OCI-LY1 (cell line): ENCODE measurements at regions not wholly inside any gene's neighbourhood (a gene's known extent, or its start where the extent isn't known, plus 50 kb on each side); places are given as distances from the start of the nearest gene placed in this dataset.

Experiments used
- H2AFZ ChIP-seq: fragments of 200-600 bp; sonication (generic), shearing (Covaris generic); 2 replicates; pipeline ENCODE4 v1.6.0; 2014; ENCODE audit warnings: antibody characterized with exemption, mild to moderate bottlenecking, low read length
- H3F3A ChIP-seq: fragments of 200-600 bp; sonication (generic), shearing (Covaris generic); 2 replicates; pipeline ENCODE4 v1.6.0; 2014; ENCODE audit warnings: mild to moderate bottlenecking, antibody characterized with exemption, low read length, moderate library complexity; ENCODE audit not compliant: insufficient read depth
- H3K27ac ChIP-seq: fragments of 200-600 bp; sonication (generic); 2 replicates; pipeline ENCODE4 v1.5.1; 2014; ENCODE audit warnings: low read length, mixed run types, mild to moderate bottlenecking, low read depth; ENCODE audit not compliant: poor library complexity, severe bottlenecking
- H3K27me3 ChIP-seq: fragments of 200-600 bp; sonication (generic); 2 replicates; pipeline ENCODE4 v1.6.0; 2014; ENCODE audit warnings: antibody characterized with exemption, mild to moderate bottlenecking, low read length, moderate library complexity; ENCODE audit not compliant: insufficient read depth
- H3K36me3 ChIP-seq: fragments of 200-600 bp; sonication (generic); 2 replicates; pipeline ENCODE4 v1.6.1; 2014; ENCODE audit warnings: mild to moderate bottlenecking, antibody characterized with exemption, low read length, moderate library complexity, mixed read lengths; ENCODE audit not compliant: insufficient read depth
- H3K4me1 ChIP-seq: fragments of 200-600 bp; sonication (generic); 2 replicates; pipeline ENCODE4 v1.5.1; 2014; ENCODE audit warnings: mild to moderate bottlenecking, low read length, moderate library complexity; ENCODE audit not compliant: insufficient read depth, severe bottlenecking
- H3K4me2 ChIP-seq: fragments of 200-600 bp; sonication (generic), shearing (Covaris generic); 2 replicates; pipeline ENCODE4 v1.6.1; 2014; ENCODE audit warnings: low read length
- H3K4me3 ChIP-seq: fragments of 200-600 bp; sonication (generic); 2 replicates; pipeline ENCODE4 v1.5.1; 2014; ENCODE audit warnings: low read length, low read depth, mild to moderate bottlenecking, mixed read lengths; ENCODE audit not compliant: poor library complexity, severe bottlenecking
- H3K79me2 ChIP-seq: fragments of 200-600 bp; shearing (Covaris generic); 2 replicates; pipeline ENCODE4 v1.6.1; 2016; ENCODE audit warnings: mixed run types, low read length, mixed read lengths; ENCODE audit not compliant: insufficient read depth
- H3K9ac ChIP-seq: fragments of 200-600 bp; sonication (generic), shearing (Covaris generic); 2 replicates; pipeline ENCODE4 v1.6.1; 2014; ENCODE audit warnings: mild to moderate bottlenecking, low read length, mixed read lengths
- H3K9me2 ChIP-seq: fragments of 200-600 bp; sonication (generic), shearing (Covaris generic); 2 replicates; pipeline ENCODE4 v1.6.1; 2014; ENCODE audit warnings: low read depth, mild to moderate bottlenecking, low read length, mixed read lengths
- H3K9me3 ChIP-seq: fragments of 200-600 bp; shearing (Covaris generic); 2 replicates; pipeline ENCODE4 v1.6.1; 2014; ENCODE audit warnings: low read length, mixed read lengths
- H4K20me1 ChIP-seq: fragments of 200-600 bp; sonication (generic), shearing (Covaris generic); 2 replicates; pipeline ENCODE4 v1.6.0; 2016; ENCODE audit warnings: mild to moderate bottlenecking, low read length; ENCODE audit not compliant: insufficient read depth
- CTCF ChIP-seq: fragments of 200-600 bp; sonication (generic), shearing (Covaris generic); IDR thresholded peaks from 2 replicates; pipeline ENCODE4 v1.5.1; 2017; ENCODE audit warnings: mild to moderate bottlenecking, antibody characterized with exemption, low read length, moderate library complexity, mixed read lengths
- EZH2 ChIP-seq: fragments of 200-600 bp; sonication (generic), shearing (Covaris generic); IDR thresholded peaks from 2 replicates; pipeline ENCODE4 v1.8.0; 2017; ENCODE audit warnings: borderline replicate concordance, mixed run types, mild to moderate bottlenecking, antibody characterized with exemption, low read length, moderate library complexity, mixed read lengths

GRCh38 chr1:96964761-96965160 lies 243.2 kb downstream of the PTBP2 start:
- H3K79me2 ChIP-seq = no peaks in the 10 kb centered on the region
- no peak overlapping the region for H3K4me3 ChIP-seq
- H3K4me2 ChIP-seq = no peak overlapping the region

GRCh38 chr1:96966536-96967138 lies 245.1 kb downstream of the PTBP2 start:
- no peak overlapping the region for H3K9ac ChIP-seq
- H3K9me3 ChIP-seq = no peaks in the 10 kb centered on the region
- H4K20me1 ChIP-seq = no peaks in the 10 kb centered on the region
- H3K4me3 ChIP-seq = no peak overlapping the region
- no peak overlapping the region for H2AFZ ChIP-seq
- H3K4me2 ChIP-seq = peak overlapping the region; percentile 26; the same call in 1 of the 2 replicates
- H3K27ac ChIP-seq = no peak overlapping the region
- no peaks in the 10 kb centered on the region for H3K4me1 ChIP-seq
- H3K36me3 ChIP-seq = no peaks in the 10 kb centered on the region
- TF ChIP-seq EZH2 (no peak), CTCF (peak; percentile 71)
- no peaks in the 10 kb centered on the region for H3F3A ChIP-seq
- H3K79me2 ChIP-seq = no peaks in the 10 kb centered on the region
- no peaks in the 10 kb centered on the region for H3K9me2 ChIP-seq
- no peaks in the 10 kb centered on the region for H3K27me3 ChIP-seq

More at GRCh38 chr1:96964761-96965160, 243.2 kb downstream of the PTBP2 start:
- Histone ChIP-seq H3F3A (no peaks in the 10 kb centered on the region), H3K9ac (no peak overlapping the region), H2AFZ (no peak overlapping the region), H3K9me3 (no peaks in the 10 kb centered on the region), H3K9me2 (no peaks in the 10 kb centered on the region), H3K27ac (no peak overlapping the region), H3K27me3 (no peaks in the 10 kb centered on the region), H3K36me3 (no peaks in the 10 kb centered on the region), H4K20me1 (no peaks in the 10 kb centered on the region), H3K4me1 (no peaks in the 10 kb centered on the region)
- TF ChIP-seq CTCF (no peak), EZH2 (no peak)

GRCh38 chr1:96967311-96967710 lies 245.7 kb downstream of the PTBP2 start:
- Histone ChIP-seq H3F3A (no peaks in the 10 kb centered on the region), H3K36me3 (no peaks in the 10 kb centered on the region), H3K79me2 (no peaks in the 10 kb centered on the region), H3K9ac (no peak overlapping the region), H3K4me3 (no peak overlapping the region), H2AFZ (no peak overlapping the region), H4K20me1 (no peaks in the 10 kb centered on the region), H3K4me1 (no peaks in the 10 kb centered on the region), H3K4me2 (no peak overlapping the region), H3K27me3 (no peaks in the 10 kb centered on the region), H3K9me2 (no peaks in the 10 kb centered on the region), H3K27ac (no peak overlapping the region), H3K9me3 (no peaks in the 10 kb centered on the region)
- TF ChIP-seq EZH2 (no peak), CTCF (no peak)
